GM18951 (cell line): ENCODE measurements at regions not wholly inside any gene's neighbourhood (a gene's known extent, or its start where the extent isn't known, plus 50 kb on each side); places are given as distances from the start of the nearest gene placed in this dataset.
"Not testable (repeated sequence)": the region's sequence is repeated elsewhere in the genome, so short reads cannot be mapped to it uniquely, and the experiment has no call there.

Experiments
- in situ Hi-C: fragments of 300-500 bp; cut with MboI; formaldehyde crosslinking; loops from one replicate; pipeline ENCODE4 v1.12.0; 2022; ENCODE audit warnings: low sequenced_read_pairs, mixed read lengths, inconsistent platforms; ENCODE audit not compliant: unreplicated experiment

DNA sequence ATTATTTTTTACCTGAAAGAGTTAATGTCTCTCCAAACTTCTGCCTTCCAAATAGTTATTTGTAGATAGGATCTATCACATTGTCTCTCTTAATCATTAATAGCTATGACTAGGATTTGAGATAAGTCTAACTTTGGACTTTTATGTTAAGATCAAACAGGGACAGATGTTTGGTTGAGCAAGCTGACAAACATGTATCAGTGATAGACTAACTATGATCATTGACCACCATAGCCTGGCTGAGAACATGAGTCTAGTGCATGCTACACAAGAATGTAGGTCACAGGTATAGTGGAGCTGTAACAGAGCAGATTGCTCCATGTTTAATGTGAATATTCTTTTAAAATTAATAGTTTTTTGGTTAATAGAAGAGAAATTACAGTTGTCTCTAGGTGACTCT, 52.0 kb downstream of the SYT15B start:
- in situ Hi-C loops, result not testable (repeated sequence)

GRCh38 chr10:47710443-47710842, 52.9 kb downstream of the SYT15B start:
- in situ Hi-C loops, result not testable (repeated sequence)

- in situ Hi-C loops, result not testable (repeated sequence)
Observed at GRCh38 chr10:47705698-47706414, 57.5 kb downstream of the SYT15B start.

DNA sequence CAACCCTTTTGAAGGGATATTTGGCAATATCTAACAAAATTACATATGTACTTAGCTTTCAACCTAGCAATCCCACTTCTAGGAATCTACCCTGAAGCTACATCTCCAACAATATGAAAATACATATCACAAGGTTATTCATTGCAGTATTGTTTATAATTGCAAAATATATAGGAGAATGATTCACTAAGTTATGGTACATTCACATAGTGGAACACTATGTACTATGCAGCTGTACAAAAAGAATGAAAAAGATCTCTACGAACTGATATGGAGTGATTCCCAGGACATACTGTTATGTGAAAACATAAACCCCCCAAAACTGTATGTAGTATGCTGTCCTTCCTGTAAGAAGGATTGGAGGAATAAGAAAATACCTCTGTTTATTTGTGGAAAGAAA, 62.1 kb downstream of the SYT15B start:
- in situ Hi-C loops, result not testable (repeated sequence)

DNA sequence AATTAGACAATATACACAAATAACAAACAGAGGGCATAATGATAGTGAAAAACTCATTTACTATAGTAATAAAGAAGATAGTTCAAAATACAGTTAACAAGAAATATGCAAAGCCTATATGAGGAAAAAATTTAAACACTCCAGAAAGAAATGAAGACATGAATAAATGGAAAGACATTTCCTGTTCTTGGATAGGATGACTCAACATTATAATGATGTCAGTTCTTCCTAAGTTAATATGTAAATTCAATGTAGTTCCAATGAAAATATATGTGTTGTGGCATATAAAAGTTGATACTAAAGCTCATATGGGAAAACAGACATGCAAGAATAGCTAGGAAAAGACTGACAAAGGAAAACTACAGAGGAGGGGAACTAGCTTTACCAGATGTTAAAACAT, 63.5 kb downstream of the SYT15B start:
- in situ Hi-C loops, result not testable (repeated sequence)

- in situ Hi-C loops, result not testable (repeated sequence)
Observed at GRCh38 chr10:47696170-47696569, 67.2 kb downstream of the SYT15B start.

- in situ Hi-C loops, result not testable (repeated sequence)
Observed at GRCh38 chr10:47695149-47695548, 68.2 kb downstream of the SYT15B start.

DNA sequence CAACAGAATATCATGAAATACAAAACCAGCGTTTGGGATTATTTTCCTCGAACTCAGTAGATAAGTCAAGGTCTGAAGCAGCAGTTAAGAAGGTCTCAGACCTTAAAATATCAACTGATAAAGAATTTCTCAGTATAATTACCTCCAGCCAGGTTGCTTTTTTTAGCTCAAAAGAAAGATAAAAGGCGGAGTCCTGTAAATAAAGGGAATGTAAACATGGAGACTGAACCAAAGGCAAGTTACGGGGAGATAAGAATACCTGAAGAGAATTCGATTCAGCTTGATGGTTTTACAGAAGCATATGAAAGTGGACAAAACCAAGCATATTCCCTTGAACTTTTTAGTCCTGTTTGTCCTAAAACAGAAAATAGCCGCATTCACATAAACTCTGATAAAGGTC, 73.1 kb downstream of the SYT15B start:
- in situ Hi-C loops, result not testable (repeated sequence)

GRCh38 chr10:47683826-47684475, 79.4 kb downstream of the SYT15B start:
- in situ Hi-C loops, result loop anchor here (10.0 kb wide), 1 partner anchor 1029 kb away; no protein-coding TSS in a partner anchor

DNA sequence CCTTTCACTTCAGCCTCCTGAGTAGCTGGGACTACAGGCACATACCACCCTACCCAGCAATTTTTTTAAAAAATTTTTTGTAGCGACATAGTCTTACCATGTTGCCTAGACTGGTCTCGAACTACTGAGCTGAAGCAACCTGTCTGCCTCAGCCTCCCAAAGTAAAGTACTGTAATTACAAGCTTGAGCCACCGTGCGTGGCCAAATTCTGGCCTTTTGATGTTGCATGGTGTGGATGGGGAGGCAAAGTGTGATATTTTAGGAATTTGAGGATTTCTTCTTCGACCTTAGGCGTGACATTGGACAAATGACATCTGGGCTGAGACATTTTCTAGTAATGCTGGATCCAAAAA, 81.8 kb downstream of the SYT15B start:
- in situ Hi-C loops, result loop anchor here (10.0 kb wide), 1 partner anchor 1027 kb away; no protein-coding TSS in a partner anchor

- in situ Hi-C loops, result loop anchor here (10.0 kb wide), 1 partner anchor 1026 kb away; no protein-coding TSS in a partner anchor
Observed at GRCh38 chr10:47680848-47681637, 82.3 kb downstream of the SYT15B start.

GRCh38 chr10:47676102-47676501, 87.3 kb downstream of the SYT15B start:
- in situ Hi-C loops, result not testable (repeated sequence)

- in situ Hi-C loops, result not testable (repeated sequence)
Observed at GRCh38 chr10:47675577-47675976, 87.8 kb downstream of the SYT15B start.

DNA sequence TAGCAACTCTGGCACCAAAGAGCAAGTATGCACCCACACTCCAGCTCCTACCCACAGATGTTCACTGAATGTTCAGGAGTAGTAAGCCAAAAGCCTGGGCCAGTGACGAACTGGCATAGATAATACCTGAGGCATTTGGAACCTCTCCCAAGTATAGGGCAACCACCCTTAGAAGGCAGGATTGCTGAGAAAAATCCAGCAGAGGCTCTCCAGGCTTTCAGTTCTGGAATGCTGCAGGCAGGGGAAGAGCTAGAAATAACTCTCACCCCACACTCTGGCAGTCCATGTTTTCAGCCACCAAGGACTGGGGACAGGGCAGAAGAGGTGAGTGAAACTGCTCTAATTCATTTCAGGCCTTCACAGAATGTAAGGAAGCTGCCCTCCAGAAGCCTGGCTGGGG, 90.3 kb downstream of the SYT15B start:
- in situ Hi-C loops, result not testable (repeated sequence)

DNA sequence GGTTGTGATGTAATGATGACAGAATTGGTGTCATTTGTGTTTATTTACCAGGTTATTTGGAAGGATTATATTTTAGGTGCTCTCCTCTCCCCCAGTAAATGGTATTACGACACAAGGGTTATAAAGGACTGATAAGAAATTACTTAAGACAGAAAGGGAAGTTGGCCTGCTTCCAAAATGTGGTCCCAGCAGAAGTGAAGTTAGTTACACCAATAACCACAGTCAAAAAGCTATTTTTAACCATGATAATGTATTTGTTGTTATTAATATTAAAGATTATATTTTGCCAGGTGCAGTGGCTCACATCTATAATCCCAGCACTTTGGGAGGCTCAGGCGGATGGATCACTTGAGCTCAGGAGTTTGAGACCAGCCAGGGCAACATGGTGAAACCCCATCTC, 92.5 kb downstream of the SYT15B start:
- in situ Hi-C loops, result not testable (repeated sequence)

DNA sequence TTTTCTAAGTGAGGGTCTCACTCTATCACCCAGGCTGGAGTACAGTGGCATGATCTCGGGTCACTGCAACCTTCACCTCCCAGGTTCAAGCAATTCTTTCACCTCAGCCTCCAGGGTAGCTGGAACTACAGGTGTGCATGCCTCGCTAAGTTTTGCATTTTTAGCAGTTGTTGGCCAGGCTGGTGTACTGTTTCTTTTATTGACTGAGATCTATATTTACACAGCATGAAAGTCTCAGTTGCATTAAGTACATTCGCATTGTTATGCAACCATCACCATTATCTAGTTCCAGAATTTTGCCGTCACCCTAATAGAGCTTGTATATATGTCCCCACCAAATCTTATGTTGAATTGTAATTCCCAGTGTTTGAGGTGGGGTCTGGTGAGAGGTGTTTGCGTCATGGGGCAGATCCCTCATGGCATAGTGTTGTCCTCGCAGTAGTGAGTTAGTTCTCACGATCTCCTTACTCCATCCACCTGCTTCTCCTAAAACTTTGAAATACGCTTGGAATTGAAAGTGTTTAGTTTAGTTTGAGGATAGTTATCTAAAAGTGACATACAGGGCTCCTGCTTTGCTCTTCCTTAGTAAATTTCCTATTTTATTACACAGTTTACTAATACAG, 101.3 kb downstream of the SYT15B start:
- in situ Hi-C loops, result not testable (repeated sequence)

GRCh38 chr10:47656732-47657131, 106.7 kb downstream of the SYT15B start:
- in situ Hi-C loops, result not testable (repeated sequence)

DNA sequence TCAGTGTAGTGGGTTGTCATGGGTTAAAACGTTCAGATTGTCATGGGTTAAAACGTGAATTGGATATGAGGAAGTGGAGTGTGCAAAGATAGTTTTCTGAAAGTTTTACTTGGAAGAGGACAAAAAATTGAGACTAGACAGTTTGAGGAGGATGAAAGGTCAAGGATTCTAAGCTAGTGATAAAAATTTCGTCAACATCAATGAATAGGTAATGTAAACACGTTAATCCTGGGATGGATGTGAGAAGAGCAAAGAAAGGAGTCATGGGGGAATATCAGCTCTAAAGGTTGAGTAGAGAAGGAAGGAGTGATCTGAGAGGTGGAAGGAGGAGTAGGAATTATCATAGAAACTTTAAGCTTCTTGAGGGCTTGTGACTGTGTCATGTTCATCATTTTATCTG, 109.2 kb downstream of the SYT15B start:
- in situ Hi-C loops, result not testable (repeated sequence)

- in situ Hi-C loops, result not testable (repeated sequence)
Observed at GRCh38 chr10:47648594-47648993, 114.8 kb downstream of the SYT15B start.

DNA sequence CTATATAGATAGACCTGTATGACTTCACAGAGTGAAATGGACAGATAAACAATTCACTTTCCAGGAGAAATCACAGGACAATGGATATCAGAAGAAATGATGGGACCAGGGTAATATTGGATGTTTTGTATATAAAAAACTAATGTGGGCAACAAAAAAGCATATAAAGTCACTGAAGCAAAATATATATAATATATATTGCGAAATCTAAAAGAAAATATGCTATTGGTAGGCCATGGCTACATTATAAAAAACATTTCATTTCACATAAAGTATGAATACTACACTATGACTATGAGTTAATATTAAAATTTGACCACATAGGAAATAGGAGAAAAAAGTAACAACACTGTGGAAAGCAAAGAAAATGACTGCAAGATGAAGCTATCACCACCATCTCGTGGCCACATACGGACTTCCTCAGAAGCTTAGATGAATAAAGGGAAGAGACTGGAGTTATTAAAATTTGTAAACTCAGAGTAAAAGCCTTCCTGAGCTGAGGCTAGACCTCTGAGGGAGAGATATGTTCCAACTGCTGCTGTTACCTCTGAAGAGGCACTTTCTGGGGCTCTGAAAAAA, 115.8 kb downstream of the SYT15B start:
- in situ Hi-C loops, result not testable (repeated sequence)
